GM12864 (cell line): ENCODE measurements at regions not wholly inside any gene's neighbourhood (a gene's known extent, or its start where the extent isn't known, plus 50 kb on each side); places are given as distances from the start of the nearest gene placed in this dataset.

Experiments
- DNase-seq: peaks from one replicate; pipeline ENCODE4 v3.0.0-alpha.2; 2011; ENCODE audit warnings: low read depth
- H3K4me3 ChIP-seq: 2 replicates; pipeline ENCODE4 v1.5.1; 2011; ENCODE audit warnings: mild to moderate bottlenecking, low read depth, low read length, control low read depth
- CTCF ChIP-seq: IDR thresholded peaks from 2 replicates; pipeline ENCODE4 v1.5.1; 2011; ENCODE audit warnings: low read depth, mild to moderate bottlenecking, moderate library complexity, low read length, control low read depth, inconsistent platforms; ENCODE audit errors: missing control alignments

- H3K4me3 ChIP-seq: no peak overlapping the region
- DNase-seq: no peak
- no peak for TF ChIP-seq CTCF
Observed at GRCh38 chr13:74778087-74778486, 643.9 kb upstream of the KLF12 start.

- TF ChIP-seq CTCF: no peak
- no peak overlapping the region for H3K4me3 ChIP-seq
- no peak for DNase-seq
Observed at GRCh38 chr13:74774264-74774663, 640.1 kb upstream of the KLF12 start.

DNA sequence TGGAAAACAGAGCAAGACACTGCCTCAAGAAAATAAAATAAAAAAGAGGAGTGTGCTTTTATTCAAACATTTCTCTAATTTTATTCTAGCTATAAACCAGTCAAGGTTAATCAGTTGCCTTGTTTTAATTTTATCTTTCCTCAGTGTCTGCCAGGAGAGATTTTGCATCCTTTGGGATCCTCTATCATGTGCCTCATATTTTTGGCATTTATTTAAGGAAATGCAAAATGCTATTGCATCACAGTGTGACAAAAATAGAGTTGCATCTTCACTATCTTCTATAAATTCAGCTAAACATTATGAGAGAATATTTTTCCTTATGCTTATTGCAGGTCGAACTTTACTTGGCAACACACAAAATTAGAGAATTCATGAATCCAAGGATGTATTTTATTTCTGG, 639.0 kb upstream of the KLF12 start:
- H3K4me3 ChIP-seq: no peak overlapping the region
- DNase-seq: no peak
- no peak for TF ChIP-seq CTCF

DNA sequence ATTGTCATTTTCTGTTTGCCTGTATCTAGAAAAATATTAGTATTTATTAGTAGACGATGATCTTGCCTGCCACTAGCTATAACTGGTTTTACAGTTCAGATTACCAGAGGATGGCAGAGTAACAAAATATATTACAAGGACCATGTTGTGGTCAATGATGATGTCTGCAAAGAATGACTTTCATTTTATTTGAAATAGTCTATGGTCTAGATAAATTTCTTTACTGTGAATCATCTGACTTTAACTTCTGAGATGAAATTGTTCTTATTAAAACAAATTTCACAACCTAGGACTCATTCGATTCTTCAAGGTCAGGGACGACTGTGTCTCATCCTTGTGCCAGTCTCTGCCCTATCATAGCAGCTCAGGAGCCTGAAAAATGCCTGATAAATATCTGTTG, 637.8 kb upstream of the KLF12 start:
- H3K4me3 ChIP-seq: no peak overlapping the region
- DNase-seq: no peak
- no peak for TF ChIP-seq CTCF

DNA sequence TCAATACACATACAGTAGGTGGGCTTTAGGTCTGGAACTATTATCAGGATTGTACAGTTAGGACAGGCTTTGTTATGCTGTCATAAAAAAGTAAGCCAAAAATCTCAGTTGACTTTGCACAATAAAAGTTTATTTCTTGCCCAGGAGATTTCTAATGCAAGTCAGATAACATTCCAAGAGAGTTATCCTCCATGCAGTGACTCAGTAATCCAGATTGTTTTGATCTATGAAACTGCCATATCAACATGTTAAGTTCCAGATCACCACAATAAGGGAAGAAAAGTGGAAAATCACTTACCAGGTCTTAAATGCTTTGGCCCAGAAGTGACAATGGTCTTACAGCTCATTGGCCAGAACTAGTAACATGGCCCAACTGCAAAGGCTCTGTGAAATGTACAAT, 636.2 kb upstream of the KLF12 start:
- no peak for TF ChIP-seq CTCF
- H3K4me3 ChIP-seq: no peak overlapping the region
- no peak for DNase-seq

- no peak for TF ChIP-seq CTCF
- no peak for DNase-seq
- H3K4me3 ChIP-seq: no peak overlapping the region
Observed at GRCh38 chr13:74769333-74769732, 635.1 kb upstream of the KLF12 start.

DNA sequence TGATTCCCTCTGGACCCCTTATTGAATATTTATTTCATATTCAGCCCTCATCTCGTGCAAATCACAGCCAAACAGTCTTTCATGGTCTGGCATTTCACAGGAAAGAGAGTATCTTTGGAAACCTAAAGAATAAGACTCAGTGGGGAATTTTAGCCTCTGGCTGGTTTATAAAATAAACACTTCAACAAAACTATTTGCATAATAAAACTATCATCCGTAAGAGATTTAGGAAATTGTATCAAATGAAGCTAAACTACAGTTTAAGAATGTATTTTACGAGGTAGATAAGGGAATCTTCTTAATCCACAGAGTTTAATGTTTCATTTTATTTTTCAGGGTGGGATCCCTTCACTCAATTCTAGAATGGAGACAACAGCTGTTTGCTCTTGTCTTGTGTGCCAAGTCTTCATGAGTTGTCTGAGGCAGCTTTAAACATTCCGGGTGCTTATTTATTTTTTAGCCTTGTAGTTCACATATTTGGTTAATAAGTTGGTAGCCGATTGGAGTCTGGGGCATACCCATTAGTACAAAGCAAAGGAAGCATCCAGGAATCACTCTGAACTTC, 634.4 kb upstream of the KLF12 start:
- DNase-seq: no peak
- no peak overlapping the region for H3K4me3 ChIP-seq
- no peak for TF ChIP-seq CTCF
